ENCODE measurements at regions not wholly inside any gene's neighbourhood (a gene's known extent, or its start where the extent isn't known, plus 50 kb on each side); places are given as distances from the start of the nearest gene placed in this dataset.

DNA sequence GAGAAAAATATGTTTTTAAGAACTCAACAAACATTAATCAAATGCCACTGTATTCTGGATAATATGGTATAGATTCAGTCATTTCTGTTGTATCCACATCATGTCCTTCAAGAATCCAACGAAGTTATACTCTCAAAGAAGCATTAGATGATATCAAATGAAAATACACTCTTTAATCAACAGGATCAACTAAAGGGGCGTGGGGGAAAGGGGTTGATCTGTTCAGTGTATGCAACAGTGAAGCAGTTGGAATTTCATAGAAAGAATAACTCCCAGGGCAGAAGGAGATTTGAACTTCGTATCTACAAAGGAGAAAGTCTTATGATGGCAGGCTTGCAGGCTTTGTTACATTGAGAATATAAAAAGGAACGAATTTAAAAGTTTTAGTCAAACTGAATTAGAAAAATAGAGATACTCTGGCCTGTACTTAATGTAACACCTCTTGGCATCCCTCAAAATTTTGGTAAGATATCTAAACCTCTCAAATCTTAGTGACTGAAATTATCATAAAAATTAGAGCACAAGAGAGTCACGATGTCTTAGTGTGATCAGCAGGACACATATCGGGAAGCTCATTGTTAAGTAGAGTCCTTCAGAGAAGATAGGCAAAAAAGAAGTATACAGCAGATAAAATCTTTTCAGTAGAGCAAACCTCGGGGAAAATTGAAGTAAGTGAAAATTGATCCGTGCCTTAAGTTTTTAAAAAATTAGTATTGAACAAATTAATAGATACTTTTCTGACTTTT lies 431.4 kb downstream of the KCNJ18 start:
- Histone ChIP-seq H3K79me2 (replicated peaks; ENCODE audit: insufficient read depth, low read length) (no peaks in the 10 kb centered on the region), H3F3A (ENCODE audit: insufficient read depth, low read length, poor library complexity, severe bottlenecking) (no peaks in the 10 kb centered on the region), H3K36me3 (ENCODE audit: insufficient read depth, low read length) (no peaks in the 10 kb centered on the region), H2AFZ (ENCODE audit: low read depth, low read length) (no peak overlapping the region), H3K9me3 (ENCODE audit: low read length) (no peaks in the 10 kb centered on the region), H3K9ac (ENCODE audit: low read length) (no peak overlapping the region), H3K9me2 (ENCODE audit: insufficient read depth, low read length) (no peaks in the 10 kb centered on the region), H3K27me3 (ENCODE audit: insufficient read depth, low read depth, low read length) (no peaks in the 10 kb centered on the region), H3K4me3 (ENCODE audit: low read length) (no peak overlapping the region), H4K20me1 (ENCODE audit: insufficient read depth) (no peaks in the 10 kb centered on the region), H3K4me2 (ENCODE audit: low read length) (no peak overlapping the region), H3K27ac (ENCODE audit: low read length) (no peak overlapping the region)
- no peak for TF ChIP-seq TAF1 (IDR thresholded peaks at IDR 0.05; ENCODE audit: low read depth)

DNA sequence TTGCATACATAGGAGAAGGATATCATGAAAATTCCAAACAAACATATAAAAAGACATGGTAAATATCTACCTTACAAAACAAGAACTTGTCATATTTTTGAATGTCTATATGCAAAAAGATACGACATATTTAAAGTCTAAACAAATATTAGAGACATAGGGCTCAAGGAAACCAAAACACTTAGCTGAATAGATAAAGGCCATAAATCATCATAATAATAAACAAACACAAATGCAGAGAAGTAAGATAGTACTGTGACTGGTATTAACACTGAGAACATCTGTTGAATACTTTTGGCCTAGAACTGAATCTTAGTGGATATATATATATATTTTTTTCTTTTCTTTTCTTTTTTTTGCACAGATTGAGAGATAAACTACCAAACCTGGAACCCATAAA lies 435.8 kb downstream of the KCNJ18 start:
- TF ChIP-seq EP300 (conservative IDR thresholded peaks at IDR 0.05; ENCODE audit: poor library complexity, severe bottlenecking): no peak
- no peak for TF ChIP-seq TAF1 (IDR thresholded peaks at IDR 0.05; ENCODE audit: low read depth)
- TF ChIP-seq, protein P1, sequence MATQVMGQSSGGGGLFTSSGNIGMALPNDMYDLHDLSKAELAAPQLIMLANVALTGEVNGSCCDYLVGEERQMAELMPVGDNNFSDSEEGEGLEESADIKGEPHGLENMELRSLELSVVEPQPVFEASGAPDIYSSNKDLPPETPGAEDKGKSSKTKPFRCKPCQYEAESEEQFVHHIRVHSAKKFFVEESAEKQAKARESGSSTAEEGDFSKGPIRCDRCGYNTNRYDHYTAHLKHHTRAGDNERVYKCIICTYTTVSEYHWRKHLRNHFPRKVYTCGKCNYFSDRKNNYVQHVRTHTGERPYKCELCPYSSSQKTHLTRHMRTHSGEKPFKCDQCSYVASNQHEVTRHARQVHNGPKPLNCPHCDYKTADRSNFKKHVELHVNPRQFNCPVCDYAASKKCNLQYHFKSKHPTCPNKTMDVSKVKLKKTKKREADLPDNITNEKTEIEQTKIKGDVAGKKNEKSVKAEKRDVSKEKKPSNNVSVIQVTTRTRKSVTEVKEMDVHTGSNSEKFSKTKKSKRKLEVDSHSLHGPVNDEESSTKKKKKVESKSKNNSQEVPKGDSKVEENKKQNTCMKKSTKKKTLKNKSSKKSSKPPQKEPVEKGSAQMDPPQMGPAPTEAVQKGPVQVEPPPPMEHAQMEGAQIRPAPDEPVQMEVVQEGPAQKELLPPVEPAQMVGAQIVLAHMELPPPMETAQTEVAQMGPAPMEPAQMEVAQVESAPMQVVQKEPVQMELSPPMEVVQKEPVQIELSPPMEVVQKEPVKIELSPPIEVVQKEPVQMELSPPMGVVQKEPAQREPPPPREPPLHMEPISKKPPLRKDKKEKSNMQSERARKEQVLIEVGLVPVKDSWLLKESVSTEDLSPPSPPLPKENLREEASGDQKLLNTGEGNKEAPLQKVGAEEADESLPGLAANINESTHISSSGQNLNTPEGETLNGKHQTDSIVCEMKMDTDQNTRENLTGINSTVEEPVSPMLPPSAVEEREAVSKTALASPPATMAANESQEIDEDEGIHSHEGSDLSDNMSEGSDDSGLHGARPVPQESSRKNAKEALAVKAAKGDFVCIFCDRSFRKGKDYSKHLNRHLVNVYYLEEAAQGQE (IDR thresholded peaks at IDR 0.05; ENCODE audit: borderline replicate concordance): no peak
- no peak for TF ChIP-seq RAD21 (conservative IDR thresholded peaks at IDR 0.05)
- TF ChIP-seq POLR2AphosphoS5 (IDR thresholded peaks at IDR 0.05): no peak
- TF ChIP-seq EZH2 (IDR thresholded peaks at IDR 0.05; ENCODE audit: borderline replicate concordance, insufficient read depth, low read length, poor library complexity, severe bottlenecking): no peak
- no peak for TF ChIP-seq SMC3 (conservative IDR thresholded peaks at IDR 0.05; ENCODE audit: poor library complexity)
- TF ChIP-seq MXI1 (conservative IDR thresholded peaks at IDR 0.05; ENCODE audit: poor library complexity, severe bottlenecking): no peak
- TF ChIP-seq, protein P2, sequence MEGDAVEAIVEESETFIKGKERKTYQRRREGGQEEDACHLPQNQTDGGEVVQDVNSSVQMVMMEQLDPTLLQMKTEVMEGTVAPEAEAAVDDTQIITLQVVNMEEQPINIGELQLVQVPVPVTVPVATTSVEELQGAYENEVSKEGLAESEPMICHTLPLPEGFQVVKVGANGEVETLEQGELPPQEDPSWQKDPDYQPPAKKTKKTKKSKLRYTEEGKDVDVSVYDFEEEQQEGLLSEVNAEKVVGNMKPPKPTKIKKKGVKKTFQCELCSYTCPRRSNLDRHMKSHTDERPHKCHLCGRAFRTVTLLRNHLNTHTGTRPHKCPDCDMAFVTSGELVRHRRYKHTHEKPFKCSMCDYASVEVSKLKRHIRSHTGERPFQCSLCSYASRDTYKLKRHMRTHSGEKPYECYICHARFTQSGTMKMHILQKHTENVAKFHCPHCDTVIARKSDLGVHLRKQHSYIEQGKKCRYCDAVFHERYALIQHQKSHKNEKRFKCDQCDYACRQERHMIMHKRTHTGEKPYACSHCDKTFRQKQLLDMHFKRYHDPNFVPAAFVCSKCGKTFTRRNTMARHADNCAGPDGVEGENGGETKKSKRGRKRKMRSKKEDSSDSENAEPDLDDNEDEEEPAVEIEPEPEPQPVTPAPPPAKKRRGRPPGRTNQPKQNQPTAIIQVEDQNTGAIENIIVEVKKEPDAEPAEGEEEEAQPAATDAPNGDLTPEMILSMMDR (IDR thresholded peaks at IDR 0.05; ENCODE audit: poor library complexity, severe bottlenecking): no peak
- Histone ChIP-seq H3F3A (ENCODE audit: insufficient read depth, low read length, poor library complexity, severe bottlenecking) (no peaks in the 10 kb centered on the region), H3K9me2 (ENCODE audit: insufficient read depth, low read length) (no peaks in the 10 kb centered on the region), H3K4me2 (ENCODE audit: low read length) (no peak overlapping the region), H4K20me1 (ENCODE audit: insufficient read depth) (no peaks in the 10 kb centered on the region), H2AFZ (ENCODE audit: low read depth, low read length) (no peak overlapping the region), H3K27ac (ENCODE audit: low read length) (no peak overlapping the region), H3K27me3 (ENCODE audit: insufficient read depth, low read depth, low read length) (no peaks in the 10 kb centered on the region), H3K36me3 (ENCODE audit: insufficient read depth, low read length) (no peaks in the 10 kb centered on the region), H3K79me2 (replicated peaks; ENCODE audit: insufficient read depth, low read length) (no peaks in the 10 kb centered on the region), H3K4me3 (ENCODE audit: low read length) (no peak overlapping the region), H3K9ac (ENCODE audit: low read length) (no peak overlapping the region), H3K9me3 (ENCODE audit: low read length) (no peaks in the 10 kb centered on the region)
